CD4-positive, alpha-beta T cell treated with Interleukin-15 for 4 hours (primary cell): ENCODE measurements at regions not wholly inside any gene's neighbourhood (a gene's known extent, or its start where the extent isn't known, plus 50 kb on each side); places are given as distances from the start of the nearest gene placed in this dataset.
"Not testable (repeated sequence)": the region's sequence is repeated elsewhere in the genome, so short reads cannot be mapped to it uniquely, and the experiment has no call there.

Experiments used
- DNase-seq: peaks from one replicate; pipeline ENCODE4 v3.0.0-alpha.2; 2020; ENCODE audit warnings: low spot score

DNA sequence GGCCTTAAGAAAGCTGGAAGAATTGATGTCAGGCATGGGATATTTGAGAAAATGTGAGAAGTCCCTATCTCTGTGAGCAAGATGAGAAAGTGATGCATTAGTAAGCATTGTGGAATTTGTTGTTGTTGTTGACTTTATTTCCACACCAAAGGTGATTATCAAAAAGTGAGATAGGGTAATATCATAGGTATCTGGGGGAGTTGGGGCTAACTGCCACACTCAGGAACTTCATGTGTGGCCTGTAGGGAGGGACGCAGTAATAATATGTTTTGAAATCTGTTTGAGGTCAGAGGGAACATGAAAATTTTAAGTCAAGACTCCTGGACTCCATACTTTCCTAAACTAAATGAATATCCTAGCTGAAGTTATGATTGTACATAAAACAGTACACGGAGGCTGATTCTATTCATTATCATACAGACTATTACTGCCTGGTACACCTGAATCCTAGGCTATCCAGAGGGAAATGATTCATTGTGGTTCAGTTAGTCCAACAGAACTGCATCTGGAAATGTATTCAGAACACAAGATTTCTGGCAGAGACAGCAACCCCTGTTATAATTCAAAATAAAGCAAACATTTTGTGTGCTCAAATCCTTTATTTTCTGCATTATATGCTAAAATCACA lies 304.8 kb downstream of the CPS1 start:
- no peak for DNase-seq

DNA sequence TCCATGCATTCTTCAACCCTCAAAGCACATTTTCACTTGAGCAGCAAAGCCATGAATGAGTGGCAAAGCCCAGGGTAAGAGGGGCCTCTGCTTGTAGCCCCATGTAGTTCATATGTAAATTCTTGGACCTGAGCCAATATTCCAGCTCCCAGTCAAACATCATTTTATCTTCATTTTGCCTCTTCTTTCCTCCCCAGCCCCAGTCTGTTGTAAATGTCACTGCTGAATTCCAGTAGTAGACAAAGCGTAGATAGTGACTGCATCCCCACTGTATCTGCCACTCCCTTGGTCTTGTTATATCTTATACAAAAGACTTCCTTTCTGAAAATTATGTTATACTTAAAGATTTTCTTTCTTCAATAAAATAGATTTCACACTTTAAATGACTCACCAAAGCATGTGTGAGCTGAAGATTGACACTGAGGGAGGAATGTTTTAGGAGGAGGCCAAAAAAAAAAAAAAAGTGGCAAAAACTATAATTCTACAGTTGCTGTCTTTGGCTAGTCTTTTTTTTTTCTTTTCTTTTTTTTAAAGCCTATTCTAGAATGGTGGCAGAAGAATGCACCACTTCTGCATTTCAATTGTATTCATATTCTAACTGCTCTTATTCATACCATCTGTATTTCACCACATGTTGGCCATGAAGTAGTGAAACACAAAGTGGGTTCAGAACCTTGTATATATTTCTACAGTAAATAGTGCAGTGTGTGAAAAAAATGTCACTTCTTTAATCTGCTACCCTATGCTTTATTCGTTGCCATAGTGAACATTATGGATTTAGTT lies 306.1 kb downstream of the CPS1 start:
- DNase-seq, result no peak

- DNase-seq, result no peak
Measured at GRCh38 chr2:210863283-210863682, 306.9 kb downstream of the CPS1 start.

GRCh38 chr2:210871566-210871965 lies 315.2 kb downstream of the CPS1 start:
- not testable (repeated sequence) for DNase-seq

GRCh38 chr2:210873631-210874030 lies 317.2 kb downstream of the CPS1 start:
- no peak for DNase-seq

- DNase-seq, result no peak
Measured at GRCh38 chr2:210884227-210884626, 327.8 kb downstream of the CPS1 start.

DNA sequence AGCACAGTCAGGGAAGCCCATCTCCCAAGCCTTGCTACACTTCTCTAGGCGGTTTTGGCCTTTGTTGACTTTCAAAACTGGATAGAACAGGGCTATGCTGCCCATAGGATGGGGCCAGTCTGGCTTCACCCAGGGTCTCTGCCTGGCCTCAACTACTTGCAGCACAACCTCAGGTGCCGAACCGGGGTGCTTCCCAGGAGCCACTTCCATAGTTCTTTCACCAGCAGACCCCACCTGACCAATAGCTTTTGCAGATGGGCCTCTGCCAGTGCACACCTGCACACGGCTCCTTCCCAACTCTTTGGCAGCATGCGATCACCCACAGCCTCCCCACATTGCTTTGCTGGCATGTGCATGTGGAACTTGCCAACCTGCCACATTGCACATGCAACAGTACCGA lies 331.6 kb downstream of the CPS1 start:
- DNase-seq, result no peak

GRCh38 chr2:210895132-210895531 lies 338.7 kb downstream of the CPS1 start:
- no peak for DNase-seq

- no peak for DNase-seq
Measured at GRCh38 chr2:210899131-210899530, 342.7 kb downstream of the CPS1 start.

- no peak for DNase-seq
Measured at GRCh38 chr2:210901326-210901725, 344.9 kb downstream of the CPS1 start.

DNA sequence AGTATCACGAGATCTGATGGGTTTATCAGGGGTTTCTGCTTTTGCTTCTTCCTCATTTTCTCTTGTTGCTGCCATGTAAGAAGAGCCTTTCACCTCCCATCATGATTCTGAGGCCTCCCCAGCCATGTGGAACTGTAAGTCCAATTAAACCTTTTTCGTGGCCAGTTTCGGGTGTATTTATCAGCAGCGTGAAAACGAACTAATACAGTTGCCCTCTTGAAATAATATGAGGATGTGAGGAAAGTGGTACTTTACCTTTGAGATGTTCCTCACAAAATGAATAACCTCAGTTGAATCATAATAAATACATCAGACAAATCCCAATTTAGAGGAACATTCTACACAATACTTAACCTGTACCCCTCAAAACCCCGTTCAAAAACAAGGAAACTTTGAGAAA lies 356.4 kb downstream of the CPS1 start:
- DNase-seq, result no peak

GRCh38 chr2:210913461-210913860 lies 357.1 kb downstream of the CPS1 start:
- no peak for DNase-seq

DNA sequence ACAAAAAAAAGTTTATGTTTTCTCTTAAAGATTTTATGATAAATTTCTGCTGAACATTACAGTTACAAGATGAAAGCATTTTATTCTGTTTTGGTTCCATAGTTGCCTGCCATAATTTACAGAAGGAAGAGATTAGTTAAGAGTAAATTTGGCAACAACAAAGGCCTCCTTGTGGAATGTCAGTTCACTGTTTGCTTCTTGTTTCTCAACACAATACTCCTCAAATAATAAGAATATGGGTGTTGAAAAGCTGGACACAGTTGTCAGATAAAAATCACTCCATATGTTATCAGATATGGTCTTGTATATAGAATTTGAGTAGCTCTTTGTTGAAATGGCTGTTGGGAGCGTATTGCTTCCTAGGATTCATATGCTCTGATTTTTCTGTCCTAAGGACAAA lies 359.5 kb downstream of the CPS1 start:
- DNase-seq, result no peak

- no peak for DNase-seq
Measured at GRCh38 chr2:210917465-210917864, 361.1 kb downstream of the CPS1 start.

DNA sequence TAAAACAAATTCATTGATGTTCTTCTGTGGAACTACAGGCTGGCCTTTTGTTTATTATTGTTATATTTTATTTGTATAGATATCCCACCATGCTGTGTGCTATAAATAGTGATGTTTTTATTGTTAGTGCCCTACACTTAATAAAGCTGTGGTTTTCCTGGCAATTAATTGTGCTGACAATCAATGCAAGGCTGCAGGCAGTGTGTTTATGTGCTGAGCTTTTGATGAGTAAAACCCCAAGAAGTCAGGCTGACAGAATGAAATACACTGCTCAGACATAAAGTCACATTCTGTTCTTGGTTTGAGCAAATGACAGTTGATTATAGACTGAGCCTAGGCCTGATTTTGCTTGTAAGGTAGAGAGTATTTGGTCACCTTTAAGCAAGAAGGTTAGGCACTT lies 362.7 kb downstream of the CPS1 start:
- no peak for DNase-seq

DNA sequence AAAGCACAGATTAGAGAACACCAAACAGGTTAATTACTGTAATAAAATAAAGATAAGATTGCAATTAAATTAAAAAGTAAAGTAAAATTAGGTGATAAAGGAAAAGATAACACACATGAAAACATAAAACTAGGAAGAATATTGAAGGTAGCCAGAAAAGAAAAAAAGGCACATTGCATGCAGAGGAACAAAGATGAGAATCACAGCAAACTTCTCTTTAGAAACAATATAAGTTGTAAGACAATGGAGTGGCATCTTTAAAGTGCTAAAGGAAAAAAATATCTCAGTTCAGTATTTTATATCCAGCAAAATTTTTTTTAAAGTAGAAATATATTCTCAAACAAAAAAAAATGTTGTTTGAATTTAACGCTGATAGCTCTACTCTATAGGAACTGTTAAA lies 366.0 kb downstream of the CPS1 start:
- no peak for DNase-seq

DNA sequence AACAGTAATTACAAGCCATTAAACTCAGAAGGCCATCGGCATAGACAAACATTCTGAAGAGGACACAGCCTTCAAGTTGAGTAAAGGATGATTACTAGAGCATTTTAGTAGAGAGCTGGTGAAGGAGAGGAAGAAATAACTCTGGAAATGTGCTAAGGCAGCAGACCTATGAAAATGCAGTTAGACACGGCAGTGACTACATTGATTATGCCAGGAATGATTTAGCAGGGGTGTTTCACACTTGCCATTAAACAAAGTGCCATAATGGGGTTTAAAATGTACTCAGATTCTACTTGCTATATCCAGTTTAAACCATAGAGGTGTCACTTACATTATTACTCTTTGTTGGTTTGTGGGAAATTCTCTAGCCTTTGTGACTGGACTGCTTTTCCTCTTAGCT lies 372.3 kb downstream of the CPS1 start:
- DNase-seq, result no peak

GRCh38 chr2:210938228-210938627 lies 381.8 kb downstream of the CPS1 start:
- no peak for DNase-seq

DNA sequence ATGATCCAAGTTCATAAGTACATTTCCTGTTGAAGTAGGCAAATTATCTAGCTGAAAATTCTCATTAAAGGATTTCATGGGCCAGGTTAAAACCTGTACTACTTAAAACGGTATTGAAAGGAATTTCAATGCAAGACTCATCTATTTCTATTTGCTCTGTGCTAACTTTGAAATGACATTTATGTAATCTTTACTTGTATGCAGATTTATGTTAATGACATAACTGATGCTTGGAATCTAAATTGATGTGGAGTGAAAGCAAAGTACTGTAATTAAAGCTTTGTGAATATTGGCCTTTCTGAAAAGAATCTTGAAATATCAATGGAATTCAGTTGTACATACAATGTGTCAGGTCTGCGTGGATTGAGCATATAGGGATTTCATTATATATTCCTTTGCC lies 390.0 kb downstream of the CPS1 start:
- no peak for DNase-seq

DNA sequence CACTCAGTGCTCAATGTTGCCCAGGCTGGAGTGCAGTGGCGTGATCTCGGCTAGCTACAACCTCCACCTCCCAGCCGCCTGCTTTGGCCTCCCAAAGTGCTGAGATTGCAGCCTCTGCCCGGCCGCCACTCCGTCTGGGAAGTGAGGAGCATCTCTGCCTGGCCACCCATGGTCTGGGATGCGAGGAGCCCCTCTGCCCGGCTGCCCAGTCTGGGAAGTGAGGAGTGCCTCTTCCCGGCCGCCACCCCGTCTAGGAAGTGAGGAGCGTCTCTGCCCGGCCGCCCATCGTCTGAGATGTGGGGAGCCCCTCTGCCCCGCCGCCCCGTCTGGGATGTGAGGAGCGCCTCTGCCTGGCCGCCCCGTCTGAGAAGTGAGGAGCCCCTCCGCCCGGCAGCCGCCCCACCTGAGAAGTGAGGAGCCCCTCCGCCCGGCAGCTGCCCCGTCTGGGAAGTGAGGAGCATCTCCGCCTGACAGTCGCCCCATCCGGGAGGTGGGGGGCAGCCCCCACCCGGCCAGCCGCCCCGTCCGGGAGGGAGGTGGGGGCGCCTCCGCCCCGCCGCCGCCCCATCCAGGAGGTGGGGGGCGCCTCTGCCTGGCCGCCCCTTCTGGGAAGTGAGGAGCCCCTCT lies 394.1 kb downstream of the CPS1 start:
- DNase-seq, result not testable (repeated sequence)

DNA sequence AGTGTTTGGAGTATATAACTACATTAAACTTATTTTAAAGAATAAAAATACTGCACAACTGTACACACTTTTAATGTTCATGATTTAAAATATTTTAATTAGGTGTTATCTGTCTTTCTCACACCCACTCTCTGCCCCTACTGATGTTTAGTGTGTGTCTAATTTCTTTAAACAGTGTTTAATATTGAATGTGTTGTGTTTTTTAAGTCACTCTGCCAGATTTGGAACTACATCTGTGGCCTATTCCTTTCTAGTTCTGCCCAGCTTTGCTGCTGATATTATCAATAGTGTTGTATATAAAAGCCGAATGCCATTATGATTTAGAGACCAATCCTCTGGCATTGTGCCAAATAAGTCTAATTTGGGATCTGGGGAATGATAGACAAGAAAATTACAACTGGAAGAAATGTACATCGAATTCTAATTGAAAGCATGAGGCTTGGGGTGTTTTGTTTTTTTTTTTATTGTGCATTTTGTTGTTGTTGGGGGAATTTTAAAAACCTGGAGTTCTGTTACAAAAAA lies 398.0 kb downstream of the CPS1 start:
- DNase-seq, result no peak

DNA sequence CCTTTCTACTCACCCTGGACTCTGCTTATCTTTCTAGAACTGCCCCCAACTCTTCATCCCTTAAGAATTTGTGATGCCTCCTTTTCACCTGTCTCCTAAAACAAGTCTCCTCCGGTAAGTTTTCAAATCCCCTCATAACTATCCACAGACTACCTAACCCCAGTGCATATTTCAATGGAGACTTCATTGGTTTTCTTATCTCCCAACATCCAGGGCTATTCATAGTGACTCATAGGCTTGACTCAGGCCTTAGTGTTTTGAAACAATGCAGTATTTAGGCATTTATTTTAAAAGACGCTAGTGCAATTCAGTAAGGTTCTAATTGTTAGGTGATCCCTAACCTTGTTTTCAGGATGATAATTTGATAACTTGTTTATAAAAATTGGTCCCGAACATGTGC lies 399.2 kb downstream of the CPS1 start:
- DNase-seq, result no peak

- no peak for DNase-seq
Measured at GRCh38 chr2:210956101-210956500, 399.7 kb downstream of the CPS1 start.
